Daoy (cell line): ENCODE measurements at regions not wholly inside any gene's neighbourhood (a gene's known extent, or its start where the extent isn't known, plus 50 kb on each side); places are given as distances from the start of the nearest gene placed in this dataset.

ENCODE experiments used
- DNase-seq: peaks from one replicate; pipeline ENCODE4 v3.0.0-alpha.2; 2015; ENCODE audit warnings: low read depth

- peak; percentile 29 for DNase-seq
Observed at GRCh38 chr10:69684020-69684980, 54.3 kb downstream of the FAM241B start.

- DNase-seq = no peak
Observed at GRCh38 chr10:69684981-69685353, 54.9 kb downstream of the FAM241B start.

- no peak for DNase-seq
Observed at GRCh38 chr10:69685426-69685801, 55.4 kb downstream of the FAM241B start.

- DNase-seq = no peak
Observed at GRCh38 chr10:69685802-69686585, 55.9 kb downstream of the FAM241B start.

GRCh38 chr10:69686866-69687265, 56.8 kb downstream of the FAM241B start:
- no peak for DNase-seq

- no peak for DNase-seq
Observed at GRCh38 chr10:69687426-69687825, 57.4 kb downstream of the FAM241B start.

GRCh38 chr10:69692267-69692666, 62.2 kb downstream of the FAM241B start:
- no peak for DNase-seq

GRCh38 chr10:69692891-69693290, 62.8 kb downstream of the FAM241B start:
- DNase-seq = no peak

GRCh38 chr10:69693886-69694285, 63.8 kb downstream of the FAM241B start:
- no peak for DNase-seq

- peak; percentile 77 for DNase-seq
Observed at GRCh38 chr10:69696073-69696731, 66.2 kb downstream of the FAM241B start.

- DNase-seq = no peak
Observed at GRCh38 chr10:69697006-69697405, 67.0 kb downstream of the FAM241B start.

GRCh38 chr10:69703256-69703655, 73.2 kb downstream of the FAM241B start:
- DNase-seq = no peak

GRCh38 chr10:69703766-69704630, 74.0 kb downstream of the FAM241B start:
- no peak for DNase-seq

- DNase-seq = no peak
Observed at GRCh38 chr10:69709366-69709941, 79.4 kb downstream of the FAM241B start.

GRCh38 chr10:69710008-69710888, 80.2 kb downstream of the FAM241B start:
- DNase-seq = no peak

- DNase-seq = no peak
Observed at GRCh38 chr10:69712342-69712741, 82.3 kb downstream of the FAM241B start.

GRCh38 chr10:69714572-69714971, 84.5 kb downstream of the FAM241B start:
- no peak for DNase-seq

GRCh38 chr10:69715156-69715898, 85.3 kb downstream of the FAM241B start:
- DNase-seq = no peak

GRCh38 chr10:69715899-69716606, 85.7 kb upstream of the COL13A1 start:
- DNase-seq = no peak
